Osteoblast (primary cell): ENCODE measurements at regions not wholly inside any gene's neighbourhood (a gene's known extent, or its start where the extent isn't known, plus 50 kb on each side); places are given as distances from the start of the nearest gene placed in this dataset.

Experiments
- DNase-seq: peaks from one replicate; pipeline ENCODE4 v3.0.0; 2011; ENCODE audit warnings: low spot score, mixed read lengths; ENCODE audit not compliant: insufficient read length; ENCODE audit errors: missing footprints
- H2AFZ ChIP-seq: 2 replicates; pipeline ENCODE4 v1.6.0; 2011; ENCODE audit warnings: mild to moderate bottlenecking, low read length
- H3K27ac ChIP-seq: 2 replicates; pipeline ENCODE4 v1.5.1; 2011; ENCODE audit warnings: mild to moderate bottlenecking, low read depth, low read length, moderate library complexity
- H3K27me3 ChIP-seq: 2 replicates; pipeline ENCODE4 v1.6.0; 2012; ENCODE audit warnings: mild to moderate bottlenecking, control low read depth, inconsistent platforms, low read length, moderate library complexity; ENCODE audit not compliant: insufficient read depth
- H3K36me3 ChIP-seq: 2 replicates; pipeline ENCODE4 v1.5.1; 2011; ENCODE audit warnings: mild to moderate bottlenecking, low read length, control low read depth, moderate library complexity; ENCODE audit not compliant: insufficient read depth
- H3K4me1 ChIP-seq: 2 replicates; pipeline ENCODE4 v1.5.1; 2011; ENCODE audit warnings: mild to moderate bottlenecking, low read length, control low read depth, moderate library complexity; ENCODE audit not compliant: insufficient read depth
- H3K4me2 ChIP-seq: 2 replicates; pipeline ENCODE4 v1.6.0; 2011; ENCODE audit warnings: mild to moderate bottlenecking, low read length; ENCODE audit not compliant: insufficient read depth
- H3K4me3 ChIP-seq: fragments of 200-600 bp; sonication (generic); 3 replicates; pipeline ENCODE4 v1.5.1; 2012; ENCODE audit warnings: mild to moderate bottlenecking, low read length, inconsistent platforms; ENCODE audit not compliant: insufficient read depth
- H3K79me2 ChIP-seq: 2 replicates; pipeline ENCODE4 v1.6.0; 2012; ENCODE audit warnings: mild to moderate bottlenecking, low read length, control low read depth, inconsistent platforms; ENCODE audit not compliant: insufficient read depth
- H3K9me3 ChIP-seq: 2 replicates; pipeline ENCODE4 v1.5.1; 2011; ENCODE audit warnings: low read depth, low read length, control low read depth
- H4K20me1 ChIP-seq: 2 replicates; pipeline ENCODE4 v1.6.0; 2012; ENCODE audit warnings: mild to moderate bottlenecking, low read length, control low read depth; ENCODE audit not compliant: insufficient read depth
- CTCF ChIP-seq: IDR thresholded peaks from 2 replicates; pipeline ENCODE4 v1.5.1; 2011; ENCODE audit warnings: mild to moderate bottlenecking, low read depth, low read length, moderate library complexity; ENCODE audit errors: extremely low read depth

- Histone ChIP-seq H3K27ac (no peak overlapping the region), H3K9me3 (no peaks in the 10 kb centered on the region), H4K20me1 (no peaks in the 10 kb centered on the region), H3K79me2 (no peaks in the 10 kb centered on the region), H2AFZ (no peak overlapping the region), H3K4me1 (no peaks in the 10 kb centered on the region), H3K27me3 (no peaks in the 10 kb centered on the region), H3K4me2 (no peak overlapping the region), H3K36me3 (no peaks in the 10 kb centered on the region), H3K4me3 (no peak overlapping the region)
- DNase-seq, result no peak
- TF ChIP-seq CTCF, result no peak
Measured at GRCh38 chr10:123559823-123560092, 106.4 kb upstream of the GPR26 start.

GRCh38 chr10:123560301-123561140, 105.6 kb upstream of the GPR26 start:
- H3K27me3 ChIP-seq, result no peaks in the 10 kb centered on the region
- no peaks in the 10 kb centered on the region for H3K36me3 ChIP-seq
- no peak overlapping the region for H2AFZ ChIP-seq
- H3K27ac ChIP-seq, result no peak overlapping the region
- no peak overlapping the region for H3K4me3 ChIP-seq
- no peaks in the 10 kb centered on the region for H3K79me2 ChIP-seq
- no peaks in the 10 kb centered on the region for H3K9me3 ChIP-seq
- no peak for DNase-seq
- H3K4me2 ChIP-seq, result no peak overlapping the region
- TF ChIP-seq CTCF, result no peak
- no peaks in the 10 kb centered on the region for H4K20me1 ChIP-seq
- H3K4me1 ChIP-seq, result no peaks in the 10 kb centered on the region

- H3K4me3 ChIP-seq, result no peak overlapping the region
- H3K27me3 ChIP-seq, result no peaks in the 10 kb centered on the region
- no peaks in the 10 kb centered on the region for H4K20me1 ChIP-seq
- H2AFZ ChIP-seq, result no peak overlapping the region
- no peaks in the 10 kb centered on the region for H3K9me3 ChIP-seq
- no peaks in the 10 kb centered on the region for H3K36me3 ChIP-seq
- no peak overlapping the region for H3K4me2 ChIP-seq
- H3K79me2 ChIP-seq, result no peaks in the 10 kb centered on the region
- DNase-seq, result no peak
- H3K4me1 ChIP-seq, result no peaks in the 10 kb centered on the region
- no peak overlapping the region for H3K27ac ChIP-seq
- TF ChIP-seq CTCF, result no peak
Measured at GRCh38 chr10:123561141-123561440, 105.1 kb upstream of the GPR26 start.

- Histone ChIP-seq H3K27me3 (no peaks in the 10 kb centered on the region), H3K4me1 (no peaks in the 10 kb centered on the region), H3K4me2 (no peak overlapping the region), H3K4me3 (no peak overlapping the region), H3K36me3 (no peaks in the 10 kb centered on the region), H4K20me1 (no peaks in the 10 kb centered on the region), H3K9me3 (no peaks in the 10 kb centered on the region), H2AFZ (no peak overlapping the region), H3K79me2 (no peaks in the 10 kb centered on the region), H3K27ac (no peak overlapping the region)
- no peak for TF ChIP-seq CTCF
- no peak for DNase-seq
Measured at GRCh38 chr10:123562387-123562786, 103.8 kb upstream of the GPR26 start.
